ENCODE measurements at regions not wholly inside any gene's neighbourhood (a gene's known extent, or its start where the extent isn't known, plus 50 kb on each side); places are given as distances from the start of the nearest gene placed in this dataset.
A peak's percentile ranks its signal among the peaks of the same experiment; 100 is the strongest.

DNA sequence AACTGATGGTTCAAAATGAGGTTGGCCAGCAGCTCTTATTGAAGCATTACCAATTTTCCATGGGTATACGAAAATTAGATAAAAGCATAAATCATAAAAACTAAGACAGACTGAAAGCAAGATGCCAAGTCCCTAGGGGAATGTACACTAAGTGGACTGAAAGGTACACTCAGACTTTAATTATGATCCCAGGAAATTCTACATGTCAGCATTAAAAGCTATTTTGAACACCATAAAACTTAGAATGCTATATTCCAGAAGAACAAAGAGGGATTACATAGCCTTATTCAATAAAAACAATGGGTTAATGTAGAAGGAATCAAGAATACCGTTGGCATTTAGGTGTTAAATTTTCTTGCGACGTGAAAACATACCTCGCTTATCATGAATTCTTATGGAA is 558.5 kb downstream of the LRRIQ3 start:
- H3K27ac ChIP-seq = no peak overlapping the region
- TF ChIP-seq, protein P1, sequence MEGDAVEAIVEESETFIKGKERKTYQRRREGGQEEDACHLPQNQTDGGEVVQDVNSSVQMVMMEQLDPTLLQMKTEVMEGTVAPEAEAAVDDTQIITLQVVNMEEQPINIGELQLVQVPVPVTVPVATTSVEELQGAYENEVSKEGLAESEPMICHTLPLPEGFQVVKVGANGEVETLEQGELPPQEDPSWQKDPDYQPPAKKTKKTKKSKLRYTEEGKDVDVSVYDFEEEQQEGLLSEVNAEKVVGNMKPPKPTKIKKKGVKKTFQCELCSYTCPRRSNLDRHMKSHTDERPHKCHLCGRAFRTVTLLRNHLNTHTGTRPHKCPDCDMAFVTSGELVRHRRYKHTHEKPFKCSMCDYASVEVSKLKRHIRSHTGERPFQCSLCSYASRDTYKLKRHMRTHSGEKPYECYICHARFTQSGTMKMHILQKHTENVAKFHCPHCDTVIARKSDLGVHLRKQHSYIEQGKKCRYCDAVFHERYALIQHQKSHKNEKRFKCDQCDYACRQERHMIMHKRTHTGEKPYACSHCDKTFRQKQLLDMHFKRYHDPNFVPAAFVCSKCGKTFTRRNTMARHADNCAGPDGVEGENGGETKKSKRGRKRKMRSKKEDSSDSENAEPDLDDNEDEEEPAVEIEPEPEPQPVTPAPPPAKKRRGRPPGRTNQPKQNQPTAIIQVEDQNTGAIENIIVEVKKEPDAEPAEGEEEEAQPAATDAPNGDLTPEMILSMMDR (IDR thresholded peaks at IDR 0.05) = no peak

DNA sequence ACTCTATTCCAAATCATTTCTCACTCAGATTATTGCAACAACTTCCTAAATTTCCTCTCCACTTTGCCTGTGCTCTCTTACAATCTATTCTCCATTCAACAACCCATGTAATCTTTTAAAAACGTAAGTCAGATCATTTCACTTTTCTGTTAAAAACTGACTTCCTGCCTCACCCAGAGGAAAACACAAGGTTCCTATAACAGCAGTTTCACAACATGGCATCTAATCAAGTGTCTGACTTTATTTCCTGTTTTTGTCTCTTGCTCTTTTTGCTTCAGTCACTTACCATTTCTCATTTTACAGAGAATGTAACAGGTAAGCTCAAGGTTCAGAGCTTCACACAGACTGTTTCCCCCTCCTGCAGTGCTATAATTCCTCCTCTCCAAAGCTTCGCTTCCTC is 560.7 kb downstream of the LRRIQ3 start:
- TF ChIP-seq, protein P1 (IDR thresholded peaks at IDR 0.05) = no peak
- no peak for TF ChIP-seq ZFX (IDR thresholded peaks at IDR 0.05; ENCODE audit: borderline replicate concordance)
- no peak overlapping the region for H3K27ac ChIP-seq

DNA sequence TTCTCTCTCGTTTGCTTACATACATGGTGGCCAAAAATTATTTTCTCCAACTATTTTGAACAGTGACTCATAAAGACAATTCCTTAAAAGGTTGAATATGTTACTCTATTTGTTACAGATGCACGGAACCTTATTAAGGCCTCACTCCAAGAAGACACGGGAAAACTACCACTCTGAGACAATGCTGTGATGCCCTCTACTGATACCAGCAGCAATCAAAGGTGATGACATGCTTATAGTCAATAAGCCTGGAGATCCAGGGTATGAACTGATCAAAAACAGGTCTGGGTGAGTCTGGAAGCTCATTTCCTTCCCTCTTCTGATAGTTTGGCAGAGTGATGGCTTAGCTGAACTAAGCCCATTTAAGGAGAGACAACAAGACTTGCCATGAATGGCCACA is 563.0 kb downstream of the LRRIQ3 start:
- H3K27ac ChIP-seq = no peak overlapping the region
- TF ChIP-seq, protein P1 (IDR thresholded peaks at IDR 0.05) = peak; percentile 23; the same call in 1 of the 2 replicates
- no peak for TF ChIP-seq ZFX (IDR thresholded peaks at IDR 0.05; ENCODE audit: borderline replicate concordance)

DNA sequence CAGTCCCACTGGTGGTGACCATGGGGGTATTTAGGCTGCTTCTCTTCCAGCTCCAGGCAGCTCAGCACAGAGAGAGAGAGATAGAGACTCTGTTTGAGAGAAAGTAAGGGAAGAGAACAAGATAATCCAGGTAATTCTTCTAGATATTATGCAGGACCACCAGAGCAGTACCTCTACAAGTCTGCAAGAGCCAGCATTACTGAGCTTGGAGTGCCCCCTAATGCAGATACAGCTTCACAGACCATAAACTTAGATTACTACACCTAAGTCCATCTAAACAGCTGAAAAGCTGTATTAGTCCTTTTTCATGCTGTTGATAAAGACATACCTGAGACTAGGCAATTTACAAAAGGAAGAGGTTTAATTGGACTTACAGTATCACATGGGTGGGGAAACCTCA is 570.3 kb downstream of the LRRIQ3 start:
- TF ChIP-seq, protein P1 (IDR thresholded peaks at IDR 0.05) = no peak
- no peak for TF ChIP-seq ZFX (IDR thresholded peaks at IDR 0.05; ENCODE audit: borderline replicate concordance)
- no peak overlapping the region for H3K27ac ChIP-seq

DNA sequence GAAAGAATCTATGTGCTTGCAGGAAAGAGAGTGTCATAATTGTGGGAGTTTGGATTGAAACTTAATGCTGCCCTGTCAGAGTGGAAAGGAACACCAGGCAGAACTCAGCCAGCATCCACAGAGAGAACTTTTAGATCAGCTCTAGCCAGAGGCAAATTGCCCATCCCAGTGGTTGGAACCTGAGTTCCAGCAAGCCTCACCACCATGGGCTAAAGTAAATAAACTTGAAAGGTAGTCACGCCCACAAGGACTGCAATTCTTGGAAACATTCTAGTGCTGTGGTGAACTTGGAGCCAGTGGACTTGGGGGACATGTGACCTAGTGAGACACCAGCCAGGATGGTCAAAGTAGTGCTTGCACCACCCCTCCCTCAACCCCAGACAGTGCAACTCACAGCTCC is 571.6 kb downstream of the LRRIQ3 start:
- no peak for TF ChIP-seq ZFX (IDR thresholded peaks at IDR 0.05; ENCODE audit: borderline replicate concordance)
- TF ChIP-seq, protein P1 (IDR thresholded peaks at IDR 0.05) = no peak
- H3K27ac ChIP-seq = no peak overlapping the region

DNA sequence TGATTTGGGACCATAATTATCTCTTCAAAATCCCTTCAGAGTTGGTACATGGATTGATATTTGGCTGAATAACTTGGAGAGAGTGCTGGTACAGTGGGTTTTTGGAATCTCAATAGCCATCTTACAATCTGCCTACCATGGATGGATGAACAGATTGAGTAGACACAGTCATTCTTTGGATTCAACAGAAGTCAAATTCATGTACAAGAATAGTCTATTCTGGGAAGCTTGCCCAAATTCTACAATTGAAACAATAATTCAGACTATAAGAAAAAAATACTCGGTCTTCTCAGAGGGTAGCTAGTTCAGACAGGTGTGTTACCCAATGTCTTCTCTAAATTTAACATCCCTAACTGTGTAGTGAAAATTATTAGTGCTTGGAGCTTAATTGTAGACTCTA is 574.0 kb downstream of the LRRIQ3 start:
- no peak overlapping the region for H3K27ac ChIP-seq
- TF ChIP-seq ZFX (IDR thresholded peaks at IDR 0.05; ENCODE audit: borderline replicate concordance) = no peak
- TF ChIP-seq, protein P1 (IDR thresholded peaks at IDR 0.05) = no peak

DNA sequence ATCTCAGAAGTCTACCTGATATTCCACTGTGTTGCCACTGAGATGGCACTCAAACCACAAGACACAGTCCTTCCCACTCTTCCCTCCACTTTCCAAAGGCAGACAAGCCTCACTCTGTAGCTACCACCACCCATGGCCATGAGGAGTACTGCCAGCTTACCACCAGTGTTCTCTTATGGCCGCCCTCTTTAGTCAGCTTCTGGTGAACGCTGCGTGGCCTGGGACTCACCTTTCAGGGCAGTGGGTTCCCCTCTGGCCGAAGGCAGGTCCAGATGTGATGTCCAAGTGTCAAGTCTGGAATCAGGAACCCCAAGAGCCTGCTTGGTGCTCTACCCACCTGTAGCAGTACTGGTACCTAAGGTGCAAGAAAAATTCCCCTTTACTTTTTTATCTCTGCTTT is 580.8 kb downstream of the LRRIQ3 start:
- H3K27ac ChIP-seq = no peak overlapping the region
- TF ChIP-seq, protein P1 (IDR thresholded peaks at IDR 0.05) = no peak
- no peak for TF ChIP-seq ZFX (IDR thresholded peaks at IDR 0.05; ENCODE audit: borderline replicate concordance)

All from 22Rv1 (cell line).